WERI-Rb-1 (cell line): ENCODE measurements at regions not wholly inside any gene's neighbourhood (a gene's known extent, or its start where the extent isn't known, plus 50 kb on each side); places are given as distances from the start of the nearest gene placed in this dataset.

Source experiments
- DNase-seq: peaks from one replicate; pipeline ENCODE4 v3.0.0-alpha.2; 2020
- H3K27ac ChIP-seq: fragments of 250-450 bp; sonication (Bioruptor Pico); 2 replicates; pipeline ENCODE4 v1.5.1; 2020; ENCODE audit warnings: mild to moderate bottlenecking, moderate library complexity
- H3K27me3 ChIP-seq: fragments of 250-450 bp; sonication (Bioruptor Pico); 2 replicates; pipeline ENCODE4 v1.5.1; 2021; ENCODE audit warnings: mild to moderate bottlenecking, low read depth, moderate library complexity; ENCODE audit not compliant: insufficient read depth, severe bottlenecking
- H3K36me3 ChIP-seq: fragments of 250-450 bp; sonication (Bioruptor Pico); 2 replicates; pipeline ENCODE4 v1.5.1; 2020; ENCODE audit warnings: mild to moderate bottlenecking, moderate library complexity
- H3K4me3 ChIP-seq: 2 replicates; pipeline ENCODE4 v1.5.1; 2011; ENCODE audit warnings: low read depth, mild to moderate bottlenecking, control low read depth, low read length
- H3K9me3 ChIP-seq: fragments of 250-450 bp; sonication (Bioruptor Pico); 2 replicates; pipeline ENCODE4 v1.5.1; 2021; ENCODE audit warnings: mild to moderate bottlenecking, moderate library complexity; ENCODE audit not compliant: severe bottlenecking
- TF ChIP-seq, protein P1 (sequence below): IDR thresholded peaks from 2 replicates; pipeline ENCODE4 v1.5.1; 2011; ENCODE audit warnings: low read depth, mild to moderate bottlenecking, control low read depth, inconsistent platforms, low read length

- DNase-seq, result no peak
- TF ChIP-seq, protein P1, sequence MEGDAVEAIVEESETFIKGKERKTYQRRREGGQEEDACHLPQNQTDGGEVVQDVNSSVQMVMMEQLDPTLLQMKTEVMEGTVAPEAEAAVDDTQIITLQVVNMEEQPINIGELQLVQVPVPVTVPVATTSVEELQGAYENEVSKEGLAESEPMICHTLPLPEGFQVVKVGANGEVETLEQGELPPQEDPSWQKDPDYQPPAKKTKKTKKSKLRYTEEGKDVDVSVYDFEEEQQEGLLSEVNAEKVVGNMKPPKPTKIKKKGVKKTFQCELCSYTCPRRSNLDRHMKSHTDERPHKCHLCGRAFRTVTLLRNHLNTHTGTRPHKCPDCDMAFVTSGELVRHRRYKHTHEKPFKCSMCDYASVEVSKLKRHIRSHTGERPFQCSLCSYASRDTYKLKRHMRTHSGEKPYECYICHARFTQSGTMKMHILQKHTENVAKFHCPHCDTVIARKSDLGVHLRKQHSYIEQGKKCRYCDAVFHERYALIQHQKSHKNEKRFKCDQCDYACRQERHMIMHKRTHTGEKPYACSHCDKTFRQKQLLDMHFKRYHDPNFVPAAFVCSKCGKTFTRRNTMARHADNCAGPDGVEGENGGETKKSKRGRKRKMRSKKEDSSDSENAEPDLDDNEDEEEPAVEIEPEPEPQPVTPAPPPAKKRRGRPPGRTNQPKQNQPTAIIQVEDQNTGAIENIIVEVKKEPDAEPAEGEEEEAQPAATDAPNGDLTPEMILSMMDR, result no peak
- no peaks in the 10 kb centered on the region for H3K36me3 ChIP-seq
Observed at GRCh38 chr7:19224951-19225350, 79.7 kb upstream of the FERD3L start.

DNA sequence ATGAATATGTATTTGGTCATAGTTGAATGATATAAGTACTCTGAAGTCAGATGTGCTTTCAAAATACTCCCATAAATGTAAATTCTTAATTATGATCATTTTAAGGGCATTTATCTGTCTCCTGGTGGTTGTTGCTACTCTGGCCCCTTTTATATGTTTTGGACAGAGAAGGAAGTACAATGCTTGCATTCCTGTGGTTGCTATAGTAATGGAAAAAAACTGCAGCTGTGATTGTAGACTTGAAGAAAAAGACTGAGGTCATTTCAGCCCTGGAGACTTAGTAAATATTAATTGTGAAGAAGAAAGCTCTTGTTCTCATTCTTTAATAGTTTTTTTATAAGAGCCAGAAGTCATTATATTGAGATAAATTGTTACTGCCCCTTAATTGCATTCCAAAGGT, 70.2 kb upstream of the FERD3L start:
- no peaks in the 10 kb centered on the region for H3K9me3 ChIP-seq
- no peaks in the 10 kb centered on the region for H3K27me3 ChIP-seq
- H3K4me3 ChIP-seq, result no peak overlapping the region
- no peak for DNase-seq
- H3K36me3 ChIP-seq, result no peaks in the 10 kb centered on the region
- TF ChIP-seq, protein P1, result no peak
- H3K27ac ChIP-seq, result no peak overlapping the region

More at GRCh38 chr7:19224951-19225350, 79.7 kb upstream of the FERD3L start:
- no peaks in the 10 kb centered on the region for H3K9me3 ChIP-seq
- H3K27ac ChIP-seq, result no peak overlapping the region
- no peak overlapping the region for H3K4me3 ChIP-seq
- H3K27me3 ChIP-seq, result no peaks in the 10 kb centered on the region

DNA sequence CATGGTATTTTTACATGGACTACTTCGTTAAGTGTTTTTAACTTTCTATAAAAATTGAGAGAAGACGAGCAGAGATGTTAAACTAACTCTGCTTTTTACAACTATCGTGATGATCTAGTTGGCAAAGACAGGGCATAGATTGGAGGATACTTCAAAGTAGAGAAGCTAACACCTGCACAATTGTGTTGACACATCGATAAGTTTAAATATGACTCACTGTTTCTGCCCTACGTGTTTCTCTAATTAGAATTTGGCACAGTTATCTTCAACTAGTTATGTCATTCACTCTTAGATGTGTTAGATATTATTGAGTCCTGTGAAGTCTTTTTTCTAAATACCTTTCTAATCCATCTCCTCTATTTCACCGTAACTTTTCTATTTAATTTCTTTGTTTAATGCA, 68.5 kb upstream of the FERD3L start:
- Histone ChIP-seq H3K4me3 (no peak overlapping the region), H3K36me3 (no peaks in the 10 kb centered on the region), H3K27me3 (no peaks in the 10 kb centered on the region), H3K9me3 (no peaks in the 10 kb centered on the region), H3K27ac (no peak overlapping the region)
- DNase-seq, result no peak
- TF ChIP-seq, protein P1, result no peak

GRCh38 chr7:19210893-19211413, 65.7 kb upstream of the FERD3L start:
- Histone ChIP-seq H3K9me3 (no peaks in the 10 kb centered on the region), H3K27ac (no peak overlapping the region)
- no peak for DNase-seq

GRCh38 chr7:19209166-19209696, 64.0 kb upstream of the FERD3L start:
- no peak for DNase-seq
- Histone ChIP-seq H3K27ac (no peak overlapping the region), H3K4me3 (no peak overlapping the region), H3K9me3 (no peaks in the 10 kb centered on the region), H3K27me3 (no peaks in the 10 kb centered on the region), H3K36me3 (no peaks in the 10 kb centered on the region)
- TF ChIP-seq, protein P1, result no peak

More at GRCh38 chr7:19210893-19211413, 65.7 kb upstream of the FERD3L start:
- Histone ChIP-seq H3K36me3 (no peaks in the 10 kb centered on the region), H3K4me3 (no peak overlapping the region), H3K27me3 (no peaks in the 10 kb centered on the region)
- TF ChIP-seq, protein P1, result no peak

- no peaks in the 10 kb centered on the region for H3K9me3 ChIP-seq
- no peak for DNase-seq
- no peaks in the 10 kb centered on the region for H3K27me3 ChIP-seq
- TF ChIP-seq, protein P1, result no peak
- H3K4me3 ChIP-seq, result no peak overlapping the region
- no peaks in the 10 kb centered on the region for H3K36me3 ChIP-seq
- H3K27ac ChIP-seq, result no peak overlapping the region
Observed at GRCh38 chr7:19206721-19207120, 61.5 kb upstream of the FERD3L start.
